ENCODE measurements at regions not wholly inside any gene's neighbourhood (a gene's known extent, or its start where the extent isn't known, plus 50 kb on each side); places are given as distances from the start of the nearest gene placed in this dataset.

GRCh38 chr16:61366006-61366405 is 670.2 kb downstream of the CDH8 start:
- TF ChIP-seq POLR2A (IDR thresholded peaks at IDR 0.05) (no peak), CTCF (IDR thresholded peaks at IDR 0.05 in 4 of 5, conservative IDR thresholded peaks at IDR 0.05 in 1 of 5) (no peak)
